OCI-LY7 (cell line): ENCODE measurements at regions not wholly inside any gene's neighbourhood (a gene's known extent, or its start where the extent isn't known, plus 50 kb on each side); places are given as distances from the start of the nearest gene placed in this dataset.

ENCODE experiments used
- BruUV-seq: library from RNA; stranded (reverse); fragments of 400-500 nt; replicated peaks from 2 replicates; lab custom pipeline; 2021; lab: Mats Ljungman, UMichigan
- CTCF ChIA-PET: fragments of 300-600 bp; sonication (Branson Sonifier 250); formaldehyde crosslinking; loops from one replicate; lab custom pipeline; 2022; ENCODE audit warnings: antibody characterized with exemption; ENCODE audit not compliant: unreplicated experiment; lab: Charles Lee
- POLR2A ChIA-PET: fragments of 300-600 bp; sonication (Branson Sonifier 250); formaldehyde crosslinking; loops from one replicate; lab custom pipeline; 2022; ENCODE audit warnings: antibody characterized with exemption; lab: Charles Lee
- DNase-seq: peaks from one replicate; pipeline ENCODE4 v3.0.0-alpha.2; 2015; ENCODE audit warnings: low spot score
- H2AFZ ChIP-seq: fragments of 200-600 bp; sonication (generic), shearing (Covaris generic); 2 replicates; pipeline ENCODE4 v1.6.1; 2014; ENCODE audit warnings: mild to moderate bottlenecking, antibody characterized with exemption, low read length, moderate library complexity
- H3K27ac ChIP-seq: fragments of 200-600 bp; sonication (generic); 2 replicates; pipeline ENCODE4 v1.5.1; 2014; ENCODE audit warnings: mixed run types, low read depth, mild to moderate bottlenecking, moderate library complexity, low read length, inconsistent platforms; ENCODE audit not compliant: poor library complexity, severe bottlenecking
- H3K36me3 ChIP-seq: fragments of 200-600 bp; sonication (generic); 2 replicates; pipeline ENCODE4 v1.6.1; 2014; ENCODE audit warnings: mild to moderate bottlenecking, antibody characterized with exemption, low read length, moderate library complexity, mixed read lengths; ENCODE audit not compliant: insufficient read depth
- H3K4me1 ChIP-seq: fragments of 200-600 bp; sonication (generic); 2 replicates; pipeline ENCODE4 v1.5.1; 2014; ENCODE audit warnings: mild to moderate bottlenecking, low read length; ENCODE audit not compliant: insufficient read depth, poor library complexity, severe bottlenecking
- H3K4me2 ChIP-seq: fragments of 200-600 bp; sonication (generic); 2 replicates; pipeline ENCODE4 v1.6.1; 2014; ENCODE audit warnings: mild to moderate bottlenecking, low read length
- H3K4me3 ChIP-seq: fragments of 200-600 bp; sonication (generic); 2 replicates; pipeline ENCODE4 v1.5.1; 2014; ENCODE audit warnings: mild to moderate bottlenecking, low read depth, low read length; ENCODE audit not compliant: poor library complexity, severe bottlenecking
- H3K79me2 ChIP-seq: fragments of 200-600 bp; sonication (generic); 2 replicates; pipeline ENCODE4 v1.6.1; 2016; ENCODE audit warnings: low read depth, mild to moderate bottlenecking, low read length, moderate library complexity, mixed read lengths; ENCODE audit not compliant: insufficient read depth
- H3K9me2 ChIP-seq: fragments of 200-600 bp; sonication (generic); 2 replicates; pipeline ENCODE4 v1.6.1; 2016; ENCODE audit warnings: mild to moderate bottlenecking, low read length, mixed read lengths; ENCODE audit not compliant: insufficient read depth
- H3K9me3 ChIP-seq: fragments of 200-600 bp; sonication (generic); 2 replicates; pipeline ENCODE4 v1.6.1; 2014; ENCODE audit warnings: mild to moderate bottlenecking, mixed run types, low read length, mixed read lengths
- H4K20me1 ChIP-seq: fragments of 200-600 bp; sonication (generic); 2 replicates; pipeline ENCODE4 v1.6.1; 2014; ENCODE audit warnings: mild to moderate bottlenecking, antibody characterized with exemption, low read length, moderate library complexity, mixed read lengths; ENCODE audit not compliant: insufficient read depth
- EZH2phosphoT487 ChIP-seq: fragments of 200-600 bp; sonication (generic); IDR thresholded peaks from 2 replicates; pipeline ENCODE4 v1.6.1; 2018; ENCODE audit warnings: low read depth, borderline replicate concordance, mild to moderate bottlenecking, mixed run types, antibody characterized with exemption, low read length, moderate library complexity, mixed read lengths
- intact Hi-C: fragments of 100-400 bp; cut with micrococcal nuclease; formaldehyde crosslinking; loops from one replicate; pipeline ENCODE4 v1.10.0; 2022; ENCODE audit not compliant: unreplicated experiment
- TF ChIP-seq, protein P1 (sequence below): fragments of 200-600 bp; sonication (generic); conservative IDR thresholded peaks from 2 replicates; pipeline ENCODE4 v1.5.1; 2014; ENCODE audit warnings: mild to moderate bottlenecking, antibody characterized with exemption, low read length, moderate library complexity, mixed read lengths

DNA sequence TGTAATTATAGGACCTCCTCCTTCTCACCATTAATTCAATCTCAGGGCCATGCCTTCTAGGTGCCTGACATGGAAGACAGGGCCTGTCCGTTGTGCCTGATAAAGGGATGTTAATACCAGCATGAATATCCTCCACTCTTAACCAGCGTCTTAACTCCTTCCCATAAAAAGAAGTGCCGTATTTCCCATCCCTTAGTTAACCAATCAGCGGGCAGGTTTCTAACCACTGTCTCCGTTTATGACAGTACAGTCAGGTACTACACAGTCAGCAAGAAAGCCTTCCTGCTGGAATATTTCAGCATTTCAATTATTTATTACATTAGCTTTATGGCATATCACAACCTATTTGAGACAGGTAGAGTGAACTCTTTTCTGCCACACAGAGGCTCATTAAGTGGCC is 308.6 kb upstream of the FZD8 start:
- H4K20me1 ChIP-seq: no peaks in the 10 kb centered on the region
- H3K36me3 ChIP-seq: no peaks in the 10 kb centered on the region
- intact Hi-C loops: no loop called here
- H3K9me2 ChIP-seq: no peaks in the 10 kb centered on the region
- no peak overlapping the region for H3K4me2 ChIP-seq
- DNase-seq: no peak
- BruUV-seq: no TSS peak
- POLR2A ChIA-PET: no interaction called here
- H3K79me2 ChIP-seq: no peaks in the 10 kb centered on the region
- H2AFZ ChIP-seq: no peak overlapping the region
- no peak overlapping the region for H3K27ac ChIP-seq
- CTCF ChIA-PET: no interaction called here
- no peak overlapping the region for H3K4me3 ChIP-seq
- H3K9me3 ChIP-seq: no peaks in the 10 kb centered on the region
- H3K4me1 ChIP-seq: no peaks in the 10 kb centered on the region
- no peak for TF ChIP-seq EZH2phosphoT487
- TF ChIP-seq, protein P1, sequence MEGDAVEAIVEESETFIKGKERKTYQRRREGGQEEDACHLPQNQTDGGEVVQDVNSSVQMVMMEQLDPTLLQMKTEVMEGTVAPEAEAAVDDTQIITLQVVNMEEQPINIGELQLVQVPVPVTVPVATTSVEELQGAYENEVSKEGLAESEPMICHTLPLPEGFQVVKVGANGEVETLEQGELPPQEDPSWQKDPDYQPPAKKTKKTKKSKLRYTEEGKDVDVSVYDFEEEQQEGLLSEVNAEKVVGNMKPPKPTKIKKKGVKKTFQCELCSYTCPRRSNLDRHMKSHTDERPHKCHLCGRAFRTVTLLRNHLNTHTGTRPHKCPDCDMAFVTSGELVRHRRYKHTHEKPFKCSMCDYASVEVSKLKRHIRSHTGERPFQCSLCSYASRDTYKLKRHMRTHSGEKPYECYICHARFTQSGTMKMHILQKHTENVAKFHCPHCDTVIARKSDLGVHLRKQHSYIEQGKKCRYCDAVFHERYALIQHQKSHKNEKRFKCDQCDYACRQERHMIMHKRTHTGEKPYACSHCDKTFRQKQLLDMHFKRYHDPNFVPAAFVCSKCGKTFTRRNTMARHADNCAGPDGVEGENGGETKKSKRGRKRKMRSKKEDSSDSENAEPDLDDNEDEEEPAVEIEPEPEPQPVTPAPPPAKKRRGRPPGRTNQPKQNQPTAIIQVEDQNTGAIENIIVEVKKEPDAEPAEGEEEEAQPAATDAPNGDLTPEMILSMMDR: no peak

DNA sequence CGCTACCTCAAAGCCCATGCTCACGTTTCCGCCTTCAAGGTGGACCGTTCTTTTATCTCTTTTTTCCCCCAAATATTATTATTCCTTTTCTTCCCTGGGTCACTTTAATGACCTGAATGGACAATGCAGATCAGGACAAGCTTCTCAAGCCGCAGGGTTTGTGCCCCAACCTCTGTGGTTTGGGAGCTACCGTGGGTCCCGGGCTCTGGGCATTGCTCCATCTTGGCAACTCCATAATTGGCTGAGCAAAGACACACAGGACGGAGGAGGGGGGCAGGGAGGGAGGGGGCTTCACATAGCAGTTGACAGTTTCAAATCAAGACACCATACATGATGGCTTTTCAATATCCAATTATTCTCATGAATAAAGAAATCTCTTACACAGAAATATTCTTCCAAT is 308.1 kb upstream of the FZD8 start:
- no peak overlapping the region for H3K4me3 ChIP-seq
- no peak overlapping the region for H3K4me2 ChIP-seq
- H3K36me3 ChIP-seq: no peaks in the 10 kb centered on the region
- DNase-seq: no peak
- TF ChIP-seq, protein P1: no peak
- no peak for TF ChIP-seq EZH2phosphoT487
- H3K27ac ChIP-seq: no peak overlapping the region
- no peak overlapping the region for H2AFZ ChIP-seq
- H3K9me2 ChIP-seq: no peaks in the 10 kb centered on the region
- no TSS peak for BruUV-seq
- CTCF ChIA-PET: no interaction called here
- no peaks in the 10 kb centered on the region for H3K4me1 ChIP-seq
- intact Hi-C loops: no loop called here
- H3K9me3 ChIP-seq: no peaks in the 10 kb centered on the region
- no peaks in the 10 kb centered on the region for H4K20me1 ChIP-seq
- POLR2A ChIA-PET: interaction anchor here (0.6 kb wide), 1 partner anchor 1378 kb away, joined by 3 read pairs; no protein-coding TSS in a partner anchor
- no peaks in the 10 kb centered on the region for H3K79me2 ChIP-seq

DNA sequence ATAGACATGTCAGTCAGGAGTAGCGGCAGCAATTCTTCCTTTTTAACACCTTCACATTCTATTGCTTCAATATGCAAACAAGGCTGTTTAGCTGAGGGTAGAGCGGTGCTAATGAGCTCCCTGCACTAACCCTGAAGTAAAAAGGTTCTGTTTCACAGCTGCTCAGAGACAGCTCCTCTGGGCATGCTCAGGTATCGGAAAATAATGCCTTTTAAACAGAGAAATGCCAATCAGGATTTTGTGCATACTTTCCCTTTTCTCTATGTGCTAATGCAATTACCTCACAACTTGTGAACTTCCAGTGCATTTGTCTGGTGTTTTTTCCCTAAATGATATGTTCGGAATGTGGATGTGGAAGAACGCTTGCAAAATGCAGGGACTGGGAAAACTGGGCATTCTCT is 307.7 kb upstream of the FZD8 start:
- Histone ChIP-seq H4K20me1 (no peaks in the 10 kb centered on the region), H3K9me2 (no peaks in the 10 kb centered on the region), H3K9me3 (no peaks in the 10 kb centered on the region), H3K4me1 (no peaks in the 10 kb centered on the region), H2AFZ (no peak overlapping the region), H3K4me2 (no peak overlapping the region), H3K79me2 (no peaks in the 10 kb centered on the region), H3K36me3 (no peaks in the 10 kb centered on the region), H3K27ac (no peak overlapping the region), H3K4me3 (no peak overlapping the region)
- intact Hi-C loops: no loop called here
- no peak for DNase-seq
- CTCF ChIA-PET: no interaction called here
- TF ChIP-seq, protein P1: no peak
- TF ChIP-seq EZH2phosphoT487: no peak
- POLR2A ChIA-PET: interaction anchor here (0.5 to 0.6 kb wide), 2 partner anchors 298 to 1378 kb away, joined by 3 read pairs; no protein-coding TSS in a partner anchor
- BruUV-seq: no TSS peak
